GM21423 (cell line): ENCODE measurements at regions not wholly inside any gene's neighbourhood (a gene's known extent, or its start where the extent isn't known, plus 50 kb on each side); places are given as distances from the start of the nearest gene placed in this dataset.

Experiments used
- ATAC-seq: cut with Tn5 transposase; IDR thresholded peaks from one replicate; pipeline ENCODE4 v1.9.1; 2021; ENCODE audit warnings: mild to moderate bottlenecking, moderate library complexity; ENCODE audit not compliant: unreplicated experiment

DNA sequence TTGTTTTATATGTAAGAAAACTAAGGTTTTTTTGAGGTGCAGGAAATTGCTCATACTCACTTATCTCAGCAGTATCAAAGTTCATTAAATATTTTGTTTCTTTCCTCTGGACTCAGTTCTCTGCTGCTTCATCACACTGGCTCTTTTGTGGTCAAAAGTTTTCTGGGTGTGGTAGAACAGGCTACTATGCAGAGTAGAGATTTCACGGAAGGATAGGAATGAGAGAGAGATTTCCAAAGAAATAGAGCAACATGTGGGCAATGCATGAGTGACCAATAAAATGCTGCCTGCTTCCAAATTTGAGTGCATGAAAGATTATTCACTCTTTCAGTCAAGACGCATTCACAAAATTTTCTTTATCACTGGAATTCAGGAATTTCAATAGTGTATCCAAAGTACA lies 577.3 kb upstream of the SEMA6D start:
- no peak for ATAC-seq

DNA sequence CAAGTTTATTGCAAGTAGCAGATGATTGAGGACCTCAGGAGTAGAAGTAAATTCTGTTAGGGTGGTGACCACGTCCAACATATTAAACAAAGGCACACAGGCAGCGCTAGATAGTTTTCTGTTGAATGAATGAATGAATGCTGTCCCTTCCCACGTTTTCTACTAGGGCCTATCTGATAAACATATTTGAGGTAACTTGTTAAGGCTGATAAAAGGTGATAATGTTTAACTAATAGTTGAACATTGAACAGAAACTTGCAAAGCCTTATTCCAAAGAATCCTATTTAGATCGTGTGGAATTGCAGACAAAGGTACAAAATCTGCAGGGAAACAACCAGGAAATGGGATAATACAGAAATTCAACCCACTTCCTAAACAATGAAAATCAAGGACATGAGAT lies 559.5 kb upstream of the SEMA6D start:
- ATAC-seq = no peak

DNA sequence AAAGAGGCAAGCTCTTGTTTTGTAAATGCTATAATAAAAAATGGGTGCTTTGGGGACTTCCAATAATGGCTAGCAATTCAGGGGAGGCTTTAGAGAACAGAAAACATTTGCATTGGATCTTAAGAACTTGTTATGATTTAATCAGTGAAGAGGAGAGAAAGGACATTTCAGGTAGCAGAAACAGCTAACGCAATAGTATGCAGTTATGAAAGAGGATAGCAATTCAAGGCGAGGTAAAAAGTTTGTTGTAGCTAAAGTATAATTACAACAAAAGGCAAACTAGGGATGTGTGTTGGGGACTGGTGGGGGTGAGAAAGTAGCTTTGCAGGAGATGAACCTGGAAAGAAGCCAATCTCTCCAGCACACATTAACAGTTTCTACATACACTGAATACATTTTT lies 558.7 kb upstream of the SEMA6D start:
- ATAC-seq = no peak

DNA sequence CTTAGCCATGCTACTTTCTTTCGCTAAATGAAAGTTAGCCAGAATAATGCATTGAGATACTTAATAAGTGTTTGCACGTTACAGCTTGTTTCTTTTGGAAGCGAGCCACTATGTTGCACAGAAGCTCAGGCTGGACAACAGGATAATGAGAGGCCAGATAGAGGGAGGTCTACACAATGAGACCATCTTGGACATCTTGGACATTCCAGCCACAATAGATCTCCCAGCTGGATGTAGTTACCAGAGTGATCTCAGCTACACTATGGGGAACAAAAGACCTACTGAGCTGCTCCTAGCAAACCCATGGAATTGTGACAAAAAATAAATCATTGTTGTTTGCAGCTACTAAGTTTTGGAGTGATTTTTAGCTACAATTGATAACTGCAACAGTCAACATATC lies 540.1 kb upstream of the SEMA6D start:
- ATAC-seq = no peak

DNA sequence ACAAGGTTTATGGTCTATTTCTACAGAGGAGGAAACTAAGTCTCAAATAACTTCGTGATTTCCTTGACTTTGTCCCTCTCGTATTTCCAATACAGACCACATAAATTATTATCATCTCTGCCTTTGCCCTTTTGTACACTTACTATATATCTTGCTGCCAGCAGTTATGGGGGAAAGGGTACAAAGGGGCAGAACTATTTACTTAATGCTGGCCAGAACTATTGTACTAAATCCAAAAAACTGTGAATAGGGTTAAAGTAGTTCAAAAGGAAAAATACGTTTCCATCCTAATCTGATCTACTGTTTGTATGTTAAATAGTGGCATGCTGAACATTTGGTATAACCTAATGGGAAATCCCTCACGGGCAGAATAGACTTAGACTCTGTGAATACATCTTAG lies 537.3 kb upstream of the SEMA6D start:
- no peak for ATAC-seq

DNA sequence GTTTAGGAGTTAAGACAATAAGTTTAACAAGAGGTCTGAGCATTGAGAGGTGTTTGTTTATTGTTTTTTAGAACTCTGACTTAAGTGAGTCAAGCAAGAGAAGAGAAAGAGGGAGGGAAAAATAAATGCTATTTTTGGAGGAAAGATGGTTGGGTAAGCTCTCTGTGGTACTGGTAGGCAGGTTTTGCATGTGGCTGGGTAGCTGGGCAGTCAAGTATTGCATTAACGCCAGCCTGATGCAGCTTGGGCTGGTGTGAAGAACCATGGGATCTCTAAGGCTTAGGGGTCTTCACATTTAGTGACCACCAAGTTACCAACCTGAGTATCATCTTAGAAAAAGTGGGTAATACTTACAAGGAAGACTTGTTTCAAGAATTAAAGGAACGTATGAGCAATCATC lies 534.5 kb upstream of the SEMA6D start:
- no peak for ATAC-seq

DNA sequence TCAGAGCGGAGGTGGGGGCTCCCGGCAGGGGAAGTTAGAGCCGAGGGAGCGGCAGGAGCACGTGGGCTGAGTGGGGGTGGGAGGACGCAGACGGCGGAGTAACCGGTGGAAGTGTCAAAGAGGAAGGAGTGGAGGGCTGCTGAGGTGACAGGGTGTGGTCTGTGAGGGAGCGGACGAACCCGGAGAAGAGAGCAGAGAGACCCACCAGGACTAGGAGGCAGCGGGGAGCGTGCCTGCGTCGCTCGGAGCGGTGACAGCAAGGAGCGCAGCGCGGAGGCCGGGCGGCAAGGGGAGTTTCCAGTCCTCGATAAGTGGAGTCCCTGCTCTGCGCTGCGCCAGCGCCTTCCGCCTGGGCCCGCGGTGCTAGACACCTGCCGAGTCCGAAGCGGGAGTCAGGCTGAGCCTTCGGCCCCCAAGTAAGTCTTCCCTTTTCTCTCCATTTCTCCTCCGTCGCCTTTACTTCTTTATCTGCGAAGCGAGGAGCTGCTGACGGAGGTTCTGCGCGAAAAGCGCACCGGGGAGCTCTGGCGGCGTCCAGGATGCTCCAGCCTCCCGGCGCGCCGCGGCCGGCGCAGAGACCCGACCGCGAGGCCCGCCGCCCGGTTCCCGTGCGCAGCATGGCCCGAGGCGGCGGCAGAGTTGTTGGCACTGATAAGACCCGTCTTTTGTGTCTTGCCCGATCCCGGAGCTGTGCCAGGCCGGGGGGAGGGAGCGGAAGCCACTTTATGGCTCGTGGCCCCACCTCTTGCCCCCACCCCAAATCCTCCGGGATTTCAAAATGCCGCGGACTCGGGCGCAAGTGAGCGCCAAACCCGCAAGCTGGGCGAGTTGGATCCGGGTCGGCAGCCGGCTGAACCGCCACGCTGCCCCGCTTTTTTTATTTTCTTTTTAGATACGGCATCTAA lies 533.0 kb upstream of the SEMA6D start:
- ATAC-seq = no peak

DNA sequence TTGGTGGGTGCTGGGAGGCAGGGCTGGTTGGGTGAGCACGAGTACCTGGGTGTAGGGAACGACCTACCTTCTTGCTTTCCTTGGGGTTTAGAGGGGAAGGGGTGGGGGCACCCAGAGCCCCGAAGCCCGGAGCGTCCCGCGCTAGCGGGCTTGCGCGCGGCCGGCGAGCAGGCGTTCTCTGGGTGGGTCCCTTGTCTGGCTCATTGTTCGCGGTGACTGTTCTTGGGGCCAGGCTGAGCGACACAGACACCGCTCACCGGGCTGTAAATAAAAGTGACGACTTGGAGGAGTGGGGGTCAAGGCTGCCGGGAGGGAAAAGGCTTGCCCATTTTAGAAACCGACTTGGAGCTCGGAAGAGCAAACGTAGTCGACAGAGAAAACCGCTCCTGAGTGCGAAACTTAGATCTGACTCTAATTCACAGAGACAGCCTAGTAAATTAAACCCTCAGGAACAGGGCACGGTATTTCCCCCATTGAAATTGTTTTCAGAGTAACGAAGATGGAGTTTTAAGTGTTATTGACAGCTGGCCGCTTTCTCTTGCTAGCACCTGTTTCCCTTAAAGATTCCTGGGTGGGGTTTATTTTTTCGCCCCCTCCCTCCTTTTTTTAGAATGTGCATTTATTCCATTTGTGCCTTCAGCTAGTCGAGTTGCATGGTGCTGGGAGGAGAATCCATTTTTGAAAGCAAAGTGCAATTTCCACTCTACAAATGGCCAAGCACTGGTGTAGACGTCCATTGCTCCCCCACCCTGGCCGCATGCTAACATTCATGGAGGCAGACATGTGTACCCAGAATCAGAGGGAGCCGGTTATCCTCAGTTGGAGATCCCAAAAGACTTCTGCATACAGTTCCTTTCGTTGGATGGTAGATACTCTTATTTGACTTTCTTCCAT lies 532.1 kb upstream of the SEMA6D start:
- ATAC-seq = no peak

DNA sequence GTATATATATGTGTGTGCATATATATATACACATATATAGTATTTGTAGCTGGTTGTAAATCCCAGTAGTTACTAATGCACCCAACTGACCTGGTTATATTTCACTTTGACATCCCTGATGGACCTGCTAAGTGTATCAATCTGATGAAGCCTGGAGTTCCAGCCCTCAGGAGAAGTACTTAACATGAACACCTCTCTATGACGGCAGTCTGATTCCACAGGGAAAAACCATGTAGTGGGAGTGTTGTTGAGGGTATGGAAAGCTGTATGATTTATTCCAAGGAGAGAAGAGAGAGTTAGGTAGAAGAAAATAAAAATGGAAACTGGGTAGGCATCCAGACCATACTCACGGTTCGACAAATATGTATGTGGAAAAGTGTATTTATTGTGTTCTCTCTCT lies 531.2 kb upstream of the SEMA6D start:
- no peak for ATAC-seq

DNA sequence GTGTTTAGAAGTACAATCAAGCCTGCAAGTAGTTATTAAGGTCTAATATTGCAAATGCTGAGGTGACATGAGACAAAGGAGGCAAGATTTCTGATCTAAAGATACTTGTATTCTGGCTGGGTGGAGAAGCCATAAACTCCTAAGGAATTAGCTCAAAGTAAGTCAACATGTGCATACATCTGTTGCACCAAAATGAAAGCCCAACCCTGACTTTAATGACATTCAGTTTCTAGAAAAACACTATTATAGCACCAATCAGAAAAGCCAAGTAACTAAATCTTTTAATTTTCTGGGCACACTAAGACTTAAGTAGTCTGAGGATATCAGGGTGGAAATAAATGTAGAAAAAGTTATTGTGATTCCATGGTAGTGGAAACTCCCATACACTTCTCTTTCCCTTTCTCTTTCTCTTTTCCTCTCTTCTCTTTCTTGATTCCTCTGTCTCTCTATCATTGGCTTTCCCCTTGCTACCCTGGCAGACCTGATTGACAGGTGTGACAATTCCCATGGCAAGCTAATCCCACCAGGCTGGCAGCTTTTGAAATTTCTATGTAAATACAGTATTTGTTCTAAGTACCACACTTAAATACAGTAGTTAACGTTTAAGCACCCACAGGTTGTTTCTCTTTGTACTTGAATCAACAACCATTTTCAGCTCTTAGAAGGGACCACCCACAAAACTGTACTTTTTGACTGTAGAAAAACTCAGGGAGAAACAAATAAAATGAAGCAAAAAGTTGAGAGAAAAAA lies 528.4 kb upstream of the SEMA6D start:
- no peak for ATAC-seq

DNA sequence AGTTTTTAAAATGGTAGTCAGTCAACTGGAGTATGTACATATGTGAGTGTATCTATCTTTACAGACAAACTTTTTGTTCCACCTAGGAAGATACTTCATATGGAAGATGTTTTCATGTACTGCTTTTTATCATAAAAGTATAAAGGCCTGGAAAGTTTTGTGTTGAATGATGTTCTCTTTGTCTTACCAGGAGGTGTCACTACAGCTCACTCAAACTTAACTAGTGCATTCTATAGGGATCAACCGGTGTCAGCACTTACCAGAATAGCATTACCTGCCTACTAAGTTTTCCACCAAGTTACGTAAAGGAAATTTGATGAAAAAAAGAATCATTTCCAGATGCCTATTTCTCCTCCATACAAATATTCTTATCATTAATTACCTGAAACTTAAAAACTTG lies 522.6 kb upstream of the SEMA6D start:
- ATAC-seq = no peak

DNA sequence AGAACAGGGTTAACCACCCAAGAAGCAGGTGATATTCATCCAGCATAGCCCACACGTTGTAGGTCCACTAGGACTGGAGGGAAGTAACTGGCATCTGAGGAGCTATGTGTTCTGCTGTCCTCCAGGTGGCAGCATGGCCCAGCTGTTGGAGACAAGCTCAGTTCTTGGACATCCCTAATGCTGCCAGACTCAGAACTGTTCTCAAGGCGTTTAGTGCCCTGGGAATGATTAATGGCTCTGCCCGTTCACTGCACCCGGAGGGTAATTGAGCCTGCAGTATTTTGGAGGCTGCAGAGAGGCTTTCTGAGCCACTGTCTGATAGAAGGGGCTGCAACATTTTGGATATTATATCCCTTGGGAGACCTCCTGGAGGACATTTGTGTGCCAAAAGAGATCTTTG lies 521.3 kb upstream of the SEMA6D start:
- peak; percentile 94 for ATAC-seq

DNA sequence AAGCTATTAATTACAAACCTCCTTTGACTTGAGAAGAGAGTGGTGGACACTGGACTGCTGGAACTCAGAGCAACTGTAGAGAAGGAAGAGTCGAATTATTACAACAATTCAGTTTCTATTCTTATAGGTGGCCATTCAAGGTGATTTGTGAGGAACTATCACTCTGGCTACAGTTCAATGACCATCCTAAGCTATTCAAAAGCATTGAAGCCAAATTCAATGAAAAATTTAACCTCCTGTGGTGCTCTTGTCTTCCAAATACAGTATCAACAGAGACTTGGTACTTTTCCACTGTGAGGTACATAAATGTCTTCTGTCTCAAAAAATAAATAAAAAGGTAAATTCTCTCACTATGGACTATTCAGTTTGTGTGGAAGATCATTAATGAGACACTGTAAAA lies 513.3 kb upstream of the SEMA6D start:
- ATAC-seq = no peak

DNA sequence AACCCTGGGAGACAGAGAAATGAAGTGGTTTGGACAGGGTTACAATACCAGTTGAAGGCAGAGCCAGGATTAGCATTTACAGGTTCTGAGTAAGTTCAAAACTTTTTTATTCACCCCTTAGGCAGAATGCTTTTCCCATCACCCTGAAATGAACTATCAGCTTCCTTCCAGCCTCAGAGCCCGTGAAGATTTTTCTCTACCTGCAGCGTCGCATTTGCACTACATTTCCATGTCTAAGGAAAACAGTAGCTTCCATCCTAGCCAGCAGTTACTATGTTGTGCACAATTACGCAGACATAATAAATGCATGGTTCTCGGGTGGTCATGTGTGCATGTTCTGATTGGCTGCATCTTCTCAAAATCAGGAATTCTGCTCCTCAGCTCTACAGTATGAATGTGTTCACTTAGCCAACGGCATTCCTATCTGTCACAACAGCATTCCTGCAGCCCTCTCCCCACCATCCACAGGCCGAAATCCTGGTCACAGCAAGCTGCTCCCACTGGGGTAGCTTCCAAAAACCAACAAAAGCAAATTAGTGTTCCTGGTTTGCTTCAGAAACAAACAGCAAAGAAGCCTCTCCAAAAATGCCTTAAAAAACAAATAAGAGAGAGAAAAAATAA lies 510.8 kb upstream of the SEMA6D start:
- ATAC-seq = no peak

DNA sequence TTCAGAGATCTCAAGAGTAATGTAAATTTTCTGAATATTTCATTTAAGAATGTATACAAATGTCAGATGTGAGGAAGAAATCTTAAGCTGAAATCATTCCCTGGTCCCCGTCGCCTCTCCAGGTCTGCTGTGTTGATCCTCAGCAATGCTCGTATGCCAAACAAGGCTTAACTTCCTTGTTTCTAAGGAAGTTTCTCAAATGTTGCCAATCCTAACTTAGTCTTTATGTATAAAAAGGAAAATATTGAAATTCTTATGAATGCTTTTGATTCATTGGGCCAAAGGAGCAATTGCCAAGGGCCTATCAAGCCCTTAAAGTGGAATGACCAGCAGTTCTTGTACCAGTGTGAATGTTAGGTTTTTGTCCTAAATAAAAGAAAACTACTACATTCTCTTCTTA lies 507.7 kb upstream of the SEMA6D start:
- no peak for ATAC-seq

DNA sequence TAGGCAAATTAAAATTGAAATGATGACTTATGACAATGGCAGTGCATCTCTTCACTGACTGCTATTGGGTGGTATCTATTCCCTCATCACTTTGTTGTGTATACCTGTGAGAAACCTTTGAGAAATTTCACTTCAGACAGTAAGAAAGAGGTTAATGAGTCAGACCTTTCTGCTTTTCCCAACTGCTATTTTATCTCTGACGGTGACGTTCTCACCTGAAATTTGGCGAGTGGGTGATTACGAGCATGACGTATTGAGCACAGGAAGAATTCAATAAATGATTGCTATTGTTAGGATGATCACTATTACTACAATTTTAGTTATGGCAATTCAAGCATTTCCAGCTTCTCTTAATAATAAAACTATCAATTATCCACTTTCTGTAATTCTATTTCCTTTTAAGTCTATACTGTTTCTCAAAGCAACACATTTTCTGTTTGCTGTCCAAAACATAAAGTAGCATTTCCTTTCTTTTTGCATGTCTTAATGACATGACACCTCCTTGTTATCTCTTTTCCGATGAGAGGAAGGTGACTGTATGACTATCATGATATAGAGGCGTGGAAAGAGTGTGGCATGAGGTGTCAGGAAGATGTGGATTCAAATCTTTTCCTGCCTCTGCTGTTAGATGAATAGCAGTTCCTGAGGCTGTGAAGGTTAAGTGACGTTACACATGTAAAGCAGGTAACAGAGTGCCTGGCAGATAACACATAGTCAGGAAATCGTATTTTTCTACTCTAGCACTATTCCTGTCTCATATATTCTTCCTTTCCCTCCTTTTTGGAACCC lies 504.9 kb upstream of the SEMA6D start:
- ATAC-seq = no peak

DNA sequence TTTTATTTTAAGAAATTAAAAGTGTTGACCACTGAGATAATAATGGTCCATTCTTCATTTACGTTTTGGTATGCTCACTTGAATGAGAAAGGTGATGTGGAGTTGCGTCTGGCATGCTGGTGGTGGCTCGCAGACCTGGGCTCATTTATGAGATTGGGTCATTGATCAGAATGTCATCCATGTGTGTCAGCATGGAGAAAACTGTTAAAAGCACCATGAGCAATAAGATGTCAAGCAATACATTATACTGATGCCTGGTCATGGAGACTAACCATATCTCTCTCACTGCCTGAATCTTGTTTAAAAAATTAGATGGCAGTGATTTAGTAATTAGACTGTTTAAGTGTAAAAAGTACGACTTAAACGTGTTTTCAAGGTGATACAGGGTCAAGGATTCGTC lies 503.4 kb upstream of the SEMA6D start:
- ATAC-seq = no peak

DNA sequence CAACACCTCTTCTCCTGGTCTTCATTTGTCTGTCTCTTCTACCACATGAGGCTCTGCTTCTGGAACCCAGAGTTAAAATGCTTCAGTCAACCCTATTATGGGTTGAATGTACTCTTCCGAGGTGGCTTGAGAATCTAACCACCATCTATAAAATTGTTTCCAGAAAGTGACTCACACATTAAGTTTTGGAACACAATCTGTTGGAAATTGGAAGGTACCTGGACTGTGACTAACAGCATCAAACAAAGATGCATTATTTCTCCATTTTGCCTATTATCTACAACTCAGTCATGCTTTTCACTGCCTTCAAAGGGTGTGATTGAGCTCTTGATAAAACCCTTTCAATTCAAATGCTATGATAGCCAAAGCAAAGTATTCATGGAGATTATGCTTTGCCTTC lies 499.0 kb upstream of the SEMA6D start:
- no peak for ATAC-seq

DNA sequence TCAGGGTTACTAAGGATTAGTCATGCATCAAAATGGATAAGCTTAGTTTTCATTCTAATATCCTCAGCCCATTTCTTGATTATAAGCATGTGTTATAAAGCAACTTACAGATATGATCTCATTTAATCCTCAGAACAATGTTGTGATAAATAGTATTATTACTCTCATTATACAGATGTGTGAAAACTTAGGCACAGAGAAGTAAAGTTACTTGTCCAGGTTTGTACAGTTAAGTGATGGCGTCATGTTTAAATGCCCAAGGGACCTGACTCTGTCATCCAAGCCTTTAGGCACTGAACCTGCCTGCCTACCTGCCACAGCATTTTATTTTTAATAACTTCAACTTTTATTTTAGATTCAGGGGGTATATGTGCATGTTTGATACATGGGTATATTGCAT lies 472.9 kb upstream of the SEMA6D start:
- no peak for ATAC-seq

DNA sequence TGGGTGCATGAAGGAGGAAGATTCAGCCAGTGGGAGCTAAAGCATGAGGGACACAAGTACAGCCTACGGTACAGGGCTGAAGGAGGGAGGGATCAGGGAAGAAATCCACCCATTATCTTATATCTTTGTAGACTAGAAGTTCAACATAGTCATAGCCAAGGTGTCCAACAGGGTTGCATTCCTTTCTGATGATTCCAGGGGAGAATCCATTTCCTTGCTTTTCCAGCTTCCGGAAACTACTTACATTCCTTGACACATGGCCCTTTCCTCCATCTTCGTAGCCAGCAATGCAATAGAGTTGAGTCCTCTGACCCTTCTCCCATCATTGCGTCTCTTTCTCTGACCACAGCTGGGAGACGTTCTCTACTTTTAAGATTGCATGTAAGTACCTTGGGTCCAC lies 471.0 kb upstream of the SEMA6D start:
- no peak for ATAC-seq
